GM18511 (cell line): ENCODE measurements at regions not wholly inside any gene's neighbourhood (a gene's known extent, or its start where the extent isn't known, plus 50 kb on each side); places are given as distances from the start of the nearest gene placed in this dataset.
"Not testable (repeated sequence)": the region's sequence is repeated elsewhere in the genome, so short reads cannot be mapped to it uniquely, and the experiment has no call there.

Source experiments
- ATAC-seq: cut with Tn5 transposase; IDR thresholded peaks from one replicate; pipeline ENCODE4 v1.9.1; 2021; ENCODE audit warnings: mild to moderate bottlenecking, moderate library complexity; ENCODE audit not compliant: unreplicated experiment

DNA sequence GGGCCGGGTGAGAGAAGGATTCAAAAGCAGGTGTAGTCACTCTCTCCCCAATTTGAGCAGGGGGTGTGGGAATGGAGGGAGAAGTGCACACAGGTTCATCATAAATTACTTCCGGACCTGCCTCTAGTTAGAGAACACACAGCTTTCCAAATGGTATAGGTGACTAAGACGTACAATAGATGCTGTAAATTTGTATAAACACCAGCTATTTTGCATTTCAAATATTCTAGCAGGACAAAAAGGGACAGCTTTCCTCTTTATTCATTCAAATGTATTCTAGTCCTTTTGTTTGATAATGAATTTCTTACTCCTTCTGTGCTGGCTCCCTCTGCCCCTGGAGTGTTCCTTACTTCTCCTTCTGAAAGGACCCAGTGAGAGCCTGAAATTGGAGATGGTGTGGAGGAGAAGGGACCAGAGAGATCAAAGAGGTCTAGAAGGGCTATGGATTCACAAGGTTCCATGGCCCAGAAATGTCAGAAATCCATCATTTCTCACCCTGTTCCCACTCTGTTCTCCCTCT is 53.2 kb upstream of the SH3BP4 start:
- ATAC-seq: no peak

DNA sequence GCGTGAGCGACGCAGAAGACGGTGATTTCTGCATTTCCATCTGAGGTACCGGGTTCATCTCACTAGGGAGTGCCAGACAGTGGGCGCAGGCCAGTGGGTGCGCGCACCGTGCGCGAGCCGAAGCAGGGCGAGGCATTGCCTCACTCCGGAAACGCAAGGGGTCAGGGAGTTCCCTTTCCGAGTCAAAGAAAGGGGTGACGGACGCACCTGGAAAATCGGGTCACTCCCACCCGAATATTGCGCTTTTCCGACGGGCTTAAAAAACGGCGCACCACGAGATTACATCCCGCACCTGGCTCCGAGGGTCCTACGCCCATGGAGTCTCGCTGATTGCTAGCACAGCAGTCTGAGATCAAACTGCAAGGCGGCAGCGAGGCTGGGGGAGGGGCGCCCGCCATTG is 63.4 kb upstream of the SH3BP4 start:
- ATAC-seq: not testable (repeated sequence)

DNA sequence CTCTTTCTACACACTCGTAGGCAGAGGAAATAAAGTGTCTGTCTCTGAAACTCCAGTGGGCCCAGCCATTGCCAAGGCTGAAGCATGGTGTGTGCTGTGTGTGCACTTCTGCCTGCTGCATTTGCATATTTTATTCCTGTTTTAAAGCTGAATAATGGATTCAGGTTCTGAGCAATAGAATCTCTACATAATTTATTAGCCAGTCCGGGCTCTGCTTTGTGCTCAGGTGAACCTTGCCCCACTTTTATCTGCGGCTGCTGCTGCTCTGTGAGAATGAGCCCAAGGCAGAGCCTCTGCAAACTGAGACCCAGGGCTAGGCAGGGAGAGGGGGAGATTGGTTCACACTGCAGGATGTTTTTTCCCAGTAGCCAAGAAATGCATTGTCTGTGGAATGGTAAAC is 64.6 kb upstream of the SH3BP4 start:
- no peak for ATAC-seq

DNA sequence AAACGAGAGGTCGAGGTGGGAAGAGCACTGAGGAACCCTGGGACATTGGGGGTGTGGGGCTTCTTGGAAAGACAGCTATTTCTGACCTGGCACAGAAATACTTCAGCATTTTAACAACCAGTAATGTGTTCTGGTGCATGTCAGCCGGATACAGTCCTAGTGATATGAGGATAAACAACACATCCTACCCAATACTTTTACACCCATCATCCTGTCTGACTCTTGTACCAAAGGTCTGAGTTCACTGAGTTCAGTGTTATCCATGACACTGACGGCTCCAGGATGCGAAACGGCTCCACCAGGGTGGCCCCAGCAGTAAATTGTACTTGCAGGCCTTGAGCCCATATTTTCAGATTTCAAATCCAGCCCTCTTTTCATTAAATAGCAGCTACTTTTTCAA is 65.9 kb upstream of the SH3BP4 start:
- ATAC-seq: no peak

DNA sequence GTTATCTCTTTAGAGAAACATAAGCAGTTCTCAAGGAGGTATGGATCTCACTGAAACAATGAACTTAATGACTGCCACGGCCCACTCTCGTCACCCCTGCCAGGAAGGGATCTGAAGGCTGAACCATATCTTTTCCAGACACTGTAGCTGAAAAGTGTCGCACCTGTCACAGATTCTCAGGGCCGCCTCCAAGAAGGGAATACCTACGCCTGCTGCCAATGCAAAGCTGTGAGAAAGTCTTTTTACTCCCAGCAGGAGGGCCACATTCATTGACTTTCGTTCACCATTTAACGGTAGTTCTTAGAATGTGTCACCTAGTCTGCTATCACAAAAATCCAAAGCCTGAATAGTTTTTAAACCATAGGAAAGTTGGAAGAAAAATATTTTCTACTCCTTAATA is 66.7 kb upstream of the SH3BP4 start:
- ATAC-seq: no peak

DNA sequence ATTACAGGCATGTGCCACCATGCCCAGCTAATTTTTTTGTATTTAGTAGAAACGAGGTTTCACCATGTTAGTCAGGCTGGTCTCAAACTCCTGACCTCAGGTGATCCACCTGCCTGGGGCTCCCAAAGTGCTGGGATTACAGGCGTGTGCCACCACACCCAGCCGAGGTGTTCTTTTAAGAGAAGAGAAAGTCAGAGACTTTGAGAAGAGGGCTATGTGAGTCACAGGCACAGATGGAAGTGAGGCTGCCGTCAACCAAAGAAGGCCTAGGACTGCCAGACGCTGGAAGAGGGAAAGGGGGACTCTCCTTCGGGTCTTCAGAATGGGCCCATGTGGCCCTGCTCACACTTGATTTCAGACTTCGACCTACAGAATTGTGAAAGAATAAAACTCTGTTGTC is 67.2 kb upstream of the SH3BP4 start:
- no peak for ATAC-seq

DNA sequence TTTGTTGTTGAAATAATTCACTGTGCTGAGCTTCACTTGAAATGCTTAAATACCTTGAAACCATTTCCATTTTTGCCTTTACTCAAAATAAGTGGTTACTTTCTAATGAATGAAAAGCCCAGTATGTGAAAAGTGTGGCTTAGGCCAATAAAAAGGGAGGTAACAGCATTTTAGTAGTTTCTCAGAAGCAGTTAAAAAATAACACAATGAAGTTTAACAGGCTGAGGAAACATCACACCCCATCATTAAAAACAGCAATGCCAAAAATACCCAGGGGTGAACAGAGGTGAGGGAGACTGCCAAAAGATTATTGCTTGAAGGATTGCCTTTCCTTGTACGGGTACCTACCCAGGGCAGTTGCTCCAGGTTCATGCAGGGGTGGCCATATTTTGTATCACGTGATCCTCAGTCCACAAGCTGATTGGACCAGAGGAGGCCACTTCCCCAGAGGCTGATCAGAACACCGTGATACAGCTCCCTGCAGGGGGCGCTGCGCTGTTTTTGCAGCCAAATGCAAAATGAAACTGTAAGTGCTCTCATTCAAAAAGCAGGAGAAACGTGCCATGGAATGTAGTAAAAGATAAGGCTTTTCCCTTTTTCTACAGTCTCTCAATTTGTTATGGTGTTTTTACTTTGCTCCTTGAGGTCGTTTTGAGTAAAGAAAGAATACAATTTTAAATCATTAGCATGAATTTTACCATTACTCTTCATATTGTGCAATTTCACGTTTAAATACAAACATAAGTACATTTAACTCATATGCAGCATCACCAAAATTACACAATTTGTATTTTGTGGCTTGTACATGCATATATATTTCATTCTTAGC is 70.2 kb upstream of the SH3BP4 start:
- ATAC-seq: no peak

DNA sequence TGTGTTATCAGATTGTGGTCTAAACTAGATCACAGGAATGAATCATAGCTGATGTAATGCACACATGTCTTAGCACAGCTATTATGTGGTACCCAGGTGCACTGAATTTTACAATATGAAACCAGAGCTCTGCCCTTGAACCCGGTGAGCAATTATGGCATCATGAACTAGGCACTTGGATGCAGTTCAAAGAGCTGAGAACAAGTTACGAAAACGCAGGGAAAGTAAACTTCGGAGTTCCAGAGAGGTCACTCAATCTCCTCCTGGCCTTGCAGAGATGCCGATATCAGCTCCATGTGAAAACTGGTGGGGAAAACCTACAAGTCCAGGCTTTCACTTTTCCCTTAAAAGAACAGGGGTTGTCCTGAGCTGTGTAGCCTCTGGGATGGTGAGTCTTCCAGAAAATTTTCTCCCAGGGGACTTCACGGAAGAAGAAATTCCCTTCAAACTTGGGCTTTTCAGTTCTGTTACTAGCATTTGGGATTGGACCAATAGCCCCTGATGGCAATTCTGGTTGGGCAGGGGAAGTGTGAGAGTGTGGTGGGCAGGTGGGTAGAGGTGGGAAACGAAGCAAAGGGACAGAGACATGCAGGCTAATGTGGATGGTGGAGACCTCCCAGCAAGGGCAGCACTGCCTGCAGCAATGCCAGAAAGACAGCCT is 71.1 kb upstream of the SH3BP4 start:
- no peak for ATAC-seq

DNA sequence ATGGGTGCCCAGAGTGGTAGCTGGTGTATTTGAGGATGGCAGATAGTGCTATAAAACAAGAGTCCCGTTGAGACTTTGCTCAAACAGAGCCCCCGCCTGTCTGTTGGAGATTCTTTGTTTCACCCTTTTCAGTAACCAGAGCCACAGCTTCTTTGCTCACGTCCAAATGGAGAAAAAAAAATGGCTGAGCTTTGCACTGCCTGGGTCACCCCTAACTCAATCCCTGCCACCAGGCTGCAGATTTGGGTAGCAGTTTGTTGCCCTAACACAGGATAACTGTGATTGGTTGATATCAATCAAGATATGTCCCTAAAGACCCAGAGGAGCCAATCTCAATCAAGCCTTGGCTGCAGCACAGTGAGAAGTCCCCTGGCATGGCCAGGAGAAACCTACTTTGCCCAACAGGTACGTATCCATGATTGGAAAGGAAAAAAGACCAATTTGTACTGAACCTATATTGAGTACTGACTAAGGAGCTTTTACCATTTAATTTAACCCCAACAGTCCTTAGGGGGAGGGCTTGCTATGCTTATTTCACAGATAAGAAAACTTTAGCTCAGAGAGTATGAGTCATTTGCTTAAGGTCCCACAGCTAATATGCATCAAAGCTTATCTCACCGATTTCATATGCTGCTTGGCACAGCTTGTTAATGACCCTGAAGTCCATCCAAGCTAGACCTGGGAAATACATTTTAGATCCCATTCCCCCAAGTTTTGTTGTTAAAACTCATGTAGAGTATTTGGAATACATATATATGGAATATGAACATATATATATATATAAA is 72.0 kb upstream of the SH3BP4 start:
- ATAC-seq: no peak

DNA sequence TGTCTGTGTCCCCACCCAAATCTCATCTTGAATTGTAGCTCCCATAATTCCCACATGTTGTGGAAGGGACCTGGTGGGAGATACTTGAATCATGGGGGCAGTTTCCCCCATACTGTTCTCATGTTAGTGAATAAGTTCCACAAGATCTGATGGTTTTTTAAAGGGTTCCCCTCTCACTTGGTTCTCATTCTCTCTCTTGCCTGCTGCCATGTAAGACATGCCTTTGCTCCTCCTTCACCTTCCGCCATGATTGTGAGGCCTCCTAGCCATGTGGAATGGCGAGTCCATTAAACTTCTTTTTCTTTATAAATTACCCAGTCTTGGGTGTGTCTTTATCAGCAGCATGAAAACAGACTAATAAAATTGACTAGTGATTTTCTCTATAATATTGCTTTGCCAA is 75.2 kb upstream of the SH3BP4 start:
- ATAC-seq: not testable (repeated sequence)

DNA sequence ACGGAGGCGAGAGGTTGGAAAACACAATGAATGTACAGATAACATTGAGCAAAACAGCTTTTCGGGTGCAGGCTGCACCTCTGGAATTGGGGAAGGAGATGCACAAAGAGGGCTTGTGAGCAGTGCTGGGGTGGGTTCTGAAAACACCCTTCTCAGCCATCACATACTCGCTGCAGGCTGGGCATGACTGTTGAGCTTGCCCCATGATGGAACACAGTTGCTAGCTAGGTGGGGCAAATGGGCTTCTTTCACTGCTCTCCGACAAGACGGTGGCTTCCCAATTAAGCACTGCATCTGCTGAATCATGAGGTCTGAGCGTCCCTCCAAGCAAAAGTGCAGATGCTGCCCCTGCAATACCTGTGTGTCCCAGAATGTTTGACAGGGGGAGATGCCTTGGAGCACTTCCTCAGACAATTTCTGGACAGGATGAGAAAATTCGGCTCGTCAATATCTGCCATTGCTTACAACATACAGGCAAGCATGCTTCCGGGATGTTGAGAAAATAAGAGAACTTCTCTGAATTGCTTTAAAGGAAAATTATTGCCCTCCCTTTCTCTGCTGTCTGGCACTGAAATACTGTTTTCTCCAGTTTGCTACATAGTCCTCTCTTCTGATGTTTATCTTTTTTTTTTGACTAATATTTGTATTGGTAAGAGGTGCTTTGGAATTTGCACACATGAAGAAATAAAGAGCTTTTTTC is 77.3 kb upstream of the SH3BP4 start:
- ATAC-seq: no peak

DNA sequence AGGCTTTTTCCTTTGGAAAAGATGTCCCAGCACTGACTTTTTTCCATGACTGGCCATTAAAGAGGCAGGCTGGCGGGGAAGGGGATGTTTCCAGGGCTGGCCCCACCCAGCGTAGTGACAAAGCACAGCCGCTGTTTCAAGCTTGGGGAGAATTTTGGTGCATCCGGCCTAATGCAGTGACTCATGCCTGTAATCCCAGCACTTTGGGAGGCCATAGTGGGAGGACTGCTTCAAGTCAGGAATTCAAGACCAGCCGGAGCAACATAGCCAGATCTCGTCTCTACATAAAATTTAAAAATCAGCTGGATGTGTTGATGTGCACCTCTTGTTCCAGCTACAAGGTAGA is 78.0 kb upstream of the SH3BP4 start:
- no peak for ATAC-seq

DNA sequence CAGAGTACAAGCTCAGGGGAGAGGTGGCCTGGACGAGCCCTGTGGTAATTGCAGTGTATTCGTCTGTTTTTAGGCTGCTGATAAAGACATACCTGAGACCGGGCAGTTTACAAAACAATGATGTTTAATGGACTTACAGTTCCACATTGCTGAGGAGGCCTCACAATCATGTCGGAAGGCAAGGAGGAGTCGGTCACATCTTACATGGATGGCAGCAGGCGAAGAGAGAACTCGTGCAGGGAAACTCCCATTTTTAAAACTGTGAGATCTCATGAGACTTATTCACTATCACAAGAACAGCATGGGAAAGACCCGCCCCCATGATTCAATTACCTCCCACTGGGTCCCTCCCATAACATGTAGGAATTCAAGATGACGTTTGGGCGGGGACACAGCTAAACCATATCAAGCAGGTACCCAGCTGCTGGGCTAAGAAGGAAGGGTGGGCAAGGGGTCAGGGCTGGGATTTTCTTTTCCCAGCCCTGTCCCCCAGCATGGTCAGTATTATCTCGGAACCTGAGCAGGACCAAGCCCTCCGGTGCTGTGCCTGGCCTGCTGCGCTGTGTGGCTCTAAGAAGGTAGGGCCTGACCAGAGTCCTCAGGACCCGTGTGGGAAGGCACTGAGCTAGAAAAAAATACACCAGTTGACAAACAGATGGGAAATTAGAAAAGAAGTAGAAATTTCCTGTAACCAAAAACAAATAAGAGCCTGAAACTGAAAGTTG is 78.6 kb upstream of the SH3BP4 start:
- no peak for ATAC-seq

DNA sequence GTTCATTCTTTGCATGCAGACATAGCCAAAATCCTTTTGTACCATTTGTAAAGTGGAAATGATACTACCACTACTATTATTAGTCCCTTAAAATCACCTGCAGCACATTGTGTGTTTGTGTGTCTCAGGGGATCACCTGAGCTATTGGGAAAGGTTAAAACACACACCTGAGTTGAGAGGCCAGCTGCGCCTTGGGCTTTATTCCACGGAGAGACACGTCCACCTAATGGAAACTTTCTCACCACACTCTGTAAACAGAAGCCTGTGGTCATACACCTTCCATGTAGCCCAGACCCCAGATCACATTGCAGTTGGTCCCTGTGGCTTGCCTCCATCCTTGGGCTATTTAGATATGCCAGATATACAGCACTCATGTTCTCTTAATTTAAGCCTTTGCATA is 81.8 kb upstream of the SH3BP4 start:
- ATAC-seq: no peak

DNA sequence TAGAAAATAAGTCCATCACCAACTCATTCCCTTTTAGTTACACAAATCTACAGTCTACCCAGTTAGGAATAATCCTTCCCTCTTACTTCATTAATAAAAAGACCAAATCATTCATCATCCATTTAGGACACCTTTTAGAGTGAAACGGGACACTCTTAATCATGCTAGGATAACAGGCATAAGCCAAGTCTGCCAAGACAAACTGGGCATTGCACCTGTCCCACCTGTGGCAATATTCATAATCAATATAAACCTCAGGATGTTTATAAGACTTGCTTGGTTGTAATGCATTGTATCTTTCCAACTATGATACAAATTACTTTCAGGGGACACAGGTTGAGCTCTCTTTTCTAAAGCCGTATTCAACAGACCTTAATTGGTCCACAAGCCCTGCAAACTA is 82.7 kb upstream of the SH3BP4 start:
- ATAC-seq: no peak

DNA sequence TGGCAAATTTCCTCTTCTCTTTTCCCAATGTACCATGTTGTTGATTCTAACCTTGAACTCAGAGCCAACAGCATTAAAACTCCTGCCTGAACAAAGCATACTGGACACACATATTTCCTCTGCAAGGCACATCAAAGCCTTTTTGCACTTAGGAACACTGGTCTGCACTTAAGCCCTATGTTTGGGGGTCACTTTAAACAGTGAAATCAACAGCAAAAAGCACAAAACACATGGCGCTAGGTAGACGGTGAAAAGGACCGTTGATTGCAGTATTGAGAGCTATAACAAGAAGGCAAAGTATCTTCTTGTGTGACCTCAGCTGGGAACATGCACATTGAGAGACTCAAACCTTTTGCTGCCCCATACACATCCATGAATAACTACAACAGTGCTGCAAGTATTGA is 83.9 kb upstream of the SH3BP4 start:
- no peak for ATAC-seq

DNA sequence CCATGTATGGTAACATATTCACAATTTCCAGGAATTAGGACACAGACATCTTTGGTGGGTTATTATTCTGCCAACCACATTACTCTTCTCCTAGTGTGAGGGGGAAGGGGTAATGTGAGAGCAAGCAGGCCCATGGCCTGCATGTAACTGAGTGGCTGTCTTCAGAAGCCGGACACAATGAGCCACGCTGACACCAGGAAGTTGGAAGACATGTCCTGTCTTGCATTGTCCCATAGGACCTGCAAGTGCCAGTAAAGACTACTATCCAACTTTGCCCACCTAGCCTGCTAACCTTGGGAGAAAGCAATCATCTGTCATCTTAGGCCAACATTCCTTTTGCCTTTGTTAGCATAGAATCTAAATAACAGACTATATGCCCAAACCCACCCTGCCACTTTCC is 86.2 kb upstream of the SH3BP4 start:
- ATAC-seq: no peak

DNA sequence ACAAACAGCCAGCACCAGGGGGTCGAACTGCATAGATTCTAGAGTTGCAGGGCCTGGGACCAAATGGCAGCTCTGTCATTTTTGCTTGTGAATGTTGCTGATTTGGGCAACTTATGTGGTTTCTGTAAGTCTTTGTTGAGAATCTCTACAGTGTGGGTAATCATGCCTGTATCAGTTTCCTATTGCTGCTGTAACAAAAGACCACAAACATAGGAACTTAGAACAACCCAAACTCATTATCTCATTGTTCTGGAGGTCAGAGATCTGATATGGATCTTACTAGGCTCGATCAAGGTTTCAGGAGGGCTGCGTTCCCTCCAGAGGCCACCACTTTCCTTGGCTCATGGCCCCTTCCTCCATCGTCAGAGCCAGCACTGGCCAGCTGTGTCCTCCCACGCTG is 86.8 kb upstream of the SH3BP4 start:
- ATAC-seq: no peak

DNA sequence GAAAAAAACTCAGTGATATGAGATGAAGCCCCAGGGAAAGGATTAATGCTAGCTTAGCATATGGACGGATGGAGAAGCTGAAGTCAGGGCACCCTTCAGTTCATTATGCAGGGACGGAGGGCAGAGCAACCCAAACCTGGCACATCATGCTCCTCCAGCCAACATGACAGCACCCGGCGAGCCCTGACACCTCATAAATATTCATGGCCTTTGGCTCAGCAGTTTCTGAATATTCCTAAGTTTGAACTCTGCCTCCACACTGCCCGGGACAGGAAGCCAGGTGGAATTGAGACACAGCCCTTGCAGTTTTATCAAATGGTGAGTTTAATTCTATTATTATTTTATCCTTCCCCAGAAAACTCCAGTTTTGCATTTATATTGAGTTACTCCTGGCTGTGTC is 87.3 kb upstream of the SH3BP4 start:
- no peak for ATAC-seq
